NCI-H524 (cell line): ENCODE measurements at regions not wholly inside any gene's neighbourhood (a gene's known extent, or its start where the extent isn't known, plus 50 kb on each side); places are given as distances from the start of the nearest gene placed in this dataset.
"Not testable (repeated sequence)": the region's sequence is repeated elsewhere in the genome, so short reads cannot be mapped to it uniquely, and the experiment has no call there.

ENCODE experiments used
- DNase-seq, 2 experiments: peaks; one replicate each; lab custom pipeline; 2025; lab: John Stamatoyannopoulos, UW

- DNase-seq = no peak
Measured at GRCh38 chr4:177242651-177243286, 66.9 kb upstream of the NEIL3 start.

GRCh38 chr4:177246641-177247584 lies 62.8 kb upstream of the NEIL3 start:
- no peak for DNase-seq

GRCh38 chr4:177250056-177250696 lies 59.5 kb upstream of the NEIL3 start:
- DNase-seq = peak in 1 of 2 experiments; percentile 41

GRCh38 chr4:177251237-177251636 lies 58.4 kb upstream of the NEIL3 start:
- DNase-seq = peak in 1 of 2 experiments; percentile 12

- DNase-seq = no peak
Measured at GRCh38 chr4:177255359-177255758, 54.3 kb upstream of the NEIL3 start.

GRCh38 chr4:177256950-177257349 lies 52.7 kb upstream of the NEIL3 start:
- no peak for DNase-seq

- not testable (repeated sequence) for DNase-seq
Measured at GRCh38 chr4:177259466-177259865, 50.2 kb upstream of the NEIL3 start.
